Activated CD4-positive, CD25-positive, alpha-beta regulatory T cell (primary cell): ENCODE measurements at regions not wholly inside any gene's neighbourhood (a gene's known extent, or its start where the extent isn't known, plus 50 kb on each side); places are given as distances from the start of the nearest gene placed in this dataset.

Source experiments
- DNase-seq, 4 experiments: peaks; one replicate each; lab custom pipeline; 2025; lab: John Stamatoyannopoulos, UW

GRCh38 chr5:166370928-166371690, 1920.3 kb upstream of the WWC1 start:
- no peak for DNase-seq

DNA sequence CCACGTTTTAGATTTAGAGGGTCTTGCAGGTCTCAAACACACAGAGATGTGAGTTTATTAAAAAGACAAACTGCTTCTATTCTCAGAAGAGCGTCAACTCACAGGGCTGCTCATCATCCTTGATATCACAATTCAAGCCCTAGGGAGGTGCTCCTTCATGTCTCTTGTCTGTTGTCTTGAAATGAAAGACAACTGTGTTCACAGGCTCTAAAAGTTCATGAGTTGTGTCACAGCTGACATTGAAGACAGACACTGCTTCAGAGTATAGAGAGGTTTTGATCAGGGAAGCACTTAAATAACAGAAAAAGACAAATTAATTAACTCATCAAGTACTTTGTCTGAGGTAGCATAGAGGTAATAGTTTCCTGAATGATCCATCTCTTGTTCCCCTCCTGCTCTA, 1917.6 kb upstream of the WWC1 start:
- no peak for DNase-seq

GRCh38 chr5:166377756-166378155, 1913.7 kb upstream of the WWC1 start:
- no peak for DNase-seq

- no peak for DNase-seq
Measured at GRCh38 chr5:166379517-166379916, 1911.9 kb upstream of the WWC1 start.

GRCh38 chr5:166382031-166382430, 1909.4 kb upstream of the WWC1 start:
- DNase-seq = no peak

DNA sequence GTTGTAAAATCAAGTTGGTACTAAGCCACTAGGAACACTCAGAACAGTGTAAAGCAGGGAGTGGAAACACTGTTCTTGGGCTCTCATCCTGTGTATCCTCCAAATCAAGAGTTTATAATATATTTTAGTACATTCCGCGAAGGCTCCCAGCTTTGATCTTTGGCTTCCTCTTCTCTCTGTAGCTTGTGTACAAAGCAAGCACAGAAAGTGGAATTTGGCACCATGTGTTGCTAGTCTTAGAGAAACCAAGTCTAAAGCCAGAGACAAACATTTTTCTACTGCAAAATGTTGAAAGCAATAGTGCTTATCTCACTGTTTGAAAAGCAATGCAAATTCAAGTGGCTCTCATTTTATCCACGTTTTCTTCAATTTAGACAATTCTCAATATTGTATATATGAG, 1893.3 kb upstream of the WWC1 start:
- no peak for DNase-seq

DNA sequence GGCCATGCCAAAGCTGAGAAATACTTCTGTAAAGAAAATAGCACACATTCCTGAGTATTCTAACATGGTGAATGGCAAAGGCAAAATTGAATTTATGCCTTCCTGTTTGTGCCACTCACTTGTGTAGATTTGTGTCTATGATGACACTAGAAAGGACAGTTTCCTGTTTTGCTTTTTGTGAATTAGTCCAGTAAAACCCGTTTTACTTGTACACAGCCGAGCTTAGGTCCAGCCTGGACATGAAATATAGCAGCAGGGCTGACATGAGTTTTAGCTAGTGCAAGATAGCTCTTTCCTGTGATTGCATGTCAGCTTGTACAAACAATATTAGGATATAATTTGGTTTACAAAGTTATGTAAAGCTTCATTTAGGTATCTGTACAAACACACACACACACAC, 1891.7 kb upstream of the WWC1 start:
- no peak for DNase-seq

DNA sequence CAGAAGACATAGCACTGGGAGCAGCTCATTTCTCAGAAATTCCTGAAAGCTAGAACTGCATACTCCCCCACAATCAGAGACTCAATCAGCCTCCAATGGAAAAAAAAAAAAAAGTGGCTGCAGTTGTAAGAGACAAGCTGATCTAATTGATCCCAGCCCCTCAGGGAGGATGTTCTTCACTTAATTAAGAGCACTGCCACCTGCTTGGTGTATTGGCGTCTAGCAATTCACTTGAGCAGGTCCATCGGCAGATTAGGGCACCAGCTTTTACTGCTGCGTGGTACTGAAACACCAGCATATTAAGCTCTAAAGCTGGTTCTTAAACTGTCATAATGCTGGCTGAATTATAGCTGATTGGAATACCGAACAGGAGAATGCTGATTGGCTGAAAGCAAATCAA, 1890.1 kb upstream of the WWC1 start:
- DNase-seq = no peak

GRCh38 chr5:166412191-166412590, 1879.3 kb upstream of the WWC1 start:
- DNase-seq = no peak

DNA sequence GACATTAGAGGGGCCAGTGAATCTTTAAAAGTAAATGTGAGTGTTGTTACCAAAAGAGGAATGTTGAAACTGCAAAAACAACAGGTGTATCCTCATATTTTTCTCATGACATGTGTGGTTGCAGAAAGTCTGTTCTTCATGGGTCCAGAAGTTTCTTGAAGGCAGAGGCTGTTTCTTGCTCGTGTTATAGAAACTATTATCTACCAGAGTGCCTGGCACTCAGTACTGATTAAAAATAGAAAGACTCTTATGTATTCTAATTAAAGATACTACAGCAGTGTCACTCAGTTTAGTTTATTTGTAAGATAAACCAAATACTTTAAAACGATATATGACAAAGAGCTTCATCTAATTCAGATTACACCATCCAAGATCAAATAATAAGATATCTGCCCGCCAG, 1864.2 kb upstream of the WWC1 start:
- DNase-seq = no peak

GRCh38 chr5:166428264-166428803, 1863.1 kb upstream of the WWC1 start:
- no peak for DNase-seq

GRCh38 chr5:166430491-166431319, 1860.7 kb upstream of the WWC1 start:
- no peak for DNase-seq

DNA sequence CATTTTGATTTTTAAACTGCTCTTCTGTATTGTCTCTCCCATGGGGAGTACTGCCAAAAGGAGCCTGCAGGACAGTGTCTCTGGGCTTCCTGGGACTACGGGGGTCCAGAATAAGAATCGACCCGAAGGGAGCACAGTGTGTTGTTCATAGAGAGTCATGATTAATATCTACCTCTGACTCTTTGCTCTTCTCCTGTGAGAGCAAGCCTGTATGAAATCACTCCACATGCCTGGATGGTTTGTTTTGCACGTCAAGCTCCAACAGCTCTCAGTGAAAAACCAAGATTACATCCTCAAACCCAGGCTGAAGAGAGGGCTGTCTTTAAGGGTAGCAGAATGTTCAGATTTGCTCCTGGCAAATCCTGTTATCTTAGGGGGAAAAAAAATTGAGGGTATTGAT, 1860.0 kb upstream of the WWC1 start:
- no peak for DNase-seq

DNA sequence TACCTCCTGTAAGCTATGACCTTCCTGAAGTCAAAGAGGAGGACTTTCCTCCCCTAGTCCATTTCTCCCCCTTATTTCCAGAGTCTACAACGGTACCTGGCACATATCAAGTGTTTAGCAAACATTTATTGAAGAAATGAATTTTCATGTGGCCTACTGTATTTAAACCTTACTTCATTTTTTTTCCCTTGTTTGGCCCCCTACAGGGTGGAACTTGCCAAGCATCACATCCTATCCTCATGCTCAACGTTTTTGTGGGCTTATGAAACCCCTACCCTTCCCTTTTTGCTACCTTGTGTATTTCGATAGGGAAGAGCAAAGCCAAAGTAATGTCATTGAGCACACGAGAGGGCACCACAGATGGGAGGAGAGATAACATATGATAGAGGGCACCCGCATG, 1857.8 kb upstream of the WWC1 start:
- DNase-seq = no peak

- no peak for DNase-seq
Measured at GRCh38 chr5:166436872-166437271, 1854.6 kb upstream of the WWC1 start.

GRCh38 chr5:166486348-166486747, 1805.1 kb upstream of the WWC1 start:
- DNase-seq = no peak

GRCh38 chr5:166488560-166488959, 1802.9 kb upstream of the WWC1 start:
- no peak for DNase-seq

GRCh38 chr5:166493040-166493439, 1798.4 kb upstream of the WWC1 start:
- no peak for DNase-seq

DNA sequence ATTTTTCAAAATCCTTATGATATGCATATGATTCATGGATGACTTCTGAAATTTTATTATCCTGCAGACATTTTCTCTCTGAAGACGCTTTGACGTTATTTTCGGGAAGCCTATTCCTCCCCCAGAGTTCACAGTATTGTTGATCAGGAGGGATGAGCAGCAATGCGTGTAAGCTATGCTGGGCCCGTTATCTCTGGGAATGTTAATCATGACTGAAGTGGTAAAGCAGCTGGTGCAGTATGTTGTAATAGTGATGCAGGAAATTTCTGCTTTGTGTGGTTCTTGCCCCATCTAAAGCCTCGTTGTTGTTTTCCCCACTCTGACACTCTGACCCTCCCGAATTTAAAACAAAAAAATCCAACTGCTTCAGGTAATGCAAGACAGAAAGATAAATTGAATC, 1797.8 kb upstream of the WWC1 start:
- no peak for DNase-seq

- no peak for DNase-seq
Measured at GRCh38 chr5:166497496-166498104, 1793.8 kb upstream of the WWC1 start.

- no peak for DNase-seq
Measured at GRCh38 chr5:166499447-166500240, 1791.8 kb upstream of the WWC1 start.

DNA sequence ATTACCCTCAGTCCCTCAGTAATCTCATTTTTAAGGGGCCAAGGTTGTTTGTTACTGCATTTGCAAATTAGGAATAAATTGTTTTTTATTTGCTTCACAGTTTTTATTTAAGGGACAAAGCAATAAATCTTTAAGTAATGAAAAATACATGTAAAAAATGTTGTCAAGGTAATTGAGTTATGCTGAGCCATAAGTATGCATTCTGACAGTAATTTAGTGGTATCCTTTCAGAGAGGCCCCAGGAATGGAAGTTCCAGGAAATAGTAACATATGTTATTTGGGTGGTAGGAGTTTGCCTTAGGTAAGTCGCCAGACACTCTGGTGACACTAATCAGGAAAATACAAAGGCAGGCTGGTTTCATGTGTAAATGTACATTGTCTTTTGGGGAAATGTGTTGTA, 1787.9 kb upstream of the WWC1 start:
- no peak for DNase-seq
